Psoas muscle (tissue), 7 donors: ENCODE measurements at regions not wholly inside any gene's neighbourhood (a gene's known extent, or its start where the extent isn't known, plus 50 kb on each side); places are given as distances from the start of the nearest gene placed in this dataset.
"Not testable (repeated sequence)": the region's sequence is repeated elsewhere in the genome, so short reads cannot be mapped to it uniquely, and the experiment has no call there.

Experiments used
- ATAC-seq, 4 donors: fragments of 200-7000 bp; cut with Tn5 transposase; one replicate each; pipeline ENCODE4 v1.9.1; 2020; ENCODE audit warnings: moderate library complexity in 3 of 4, mild to moderate bottlenecking in 2 of 4
- DNase-seq, 2 donors: peaks; one replicate each; pipeline ENCODE4 v3.0.0-alpha.2; 2020
- H3K27ac ChIP-seq: fragments of 200-600 bp; one replicate; pipeline ENCODE4 v1.8.0; 2022
- H3K27me3 ChIP-seq, 3 donors: fragments of 200-600 bp in 1 of 3; one replicate each; pipeline versions ENCODE4 v1.6.1 to v1.8.0; 2013 to 2022; ENCODE audit warnings: low read length in 2 of 3, mild to moderate bottlenecking in 2 of 3, moderate library complexity in 1 of 3; ENCODE audit not compliant: insufficient read depth in 3 of 3
- H3K36me3 ChIP-seq, 2 donors: fragments of 200-600 bp in 1 of 2; one replicate each; pipeline versions ENCODE4 v1.6.1 to v1.8.0; 2013 to 2022; ENCODE audit warnings: low read depth in 1 of 2, mild to moderate bottlenecking in 1 of 2, moderate library complexity in 1 of 2; ENCODE audit not compliant: insufficient read depth in 1 of 2
- H3K4me1 ChIP-seq: fragments of 200-600 bp; one replicate; pipeline ENCODE4 v1.8.0; 2022
- H3K4me3 ChIP-seq: fragments of 200-600 bp; one replicate; pipeline ENCODE4 v1.8.0; 2022; ENCODE audit warnings: mild to moderate bottlenecking
- H3K9me3 ChIP-seq: fragments of 200-600 bp; one replicate; pipeline ENCODE4 v1.8.0; 2022
- WGBS, 3 donors: extraction: QIAGEN DNeasy Blood & Tissue Kit; methylation state at CpG; one replicate each; pipeline versions ENCODE4 v1.1.6 to v1.1.7; 2013; 5-methylcytosine and 5-hydroxymethylcytosine counted together
- intact Hi-C, 2 donors: fragments of 100-400 bp; cut with DNase I; formaldehyde crosslinking; loops; one replicate each; pipeline versions ENCODE4 v1.11.0 to v1.14.2; 2022
- TF ChIP-seq, protein P1 (sequence below): fragments of 200-600 bp; IDR thresholded peaks from one replicate; pipeline ENCODE4 v1.8.0; 2022; ENCODE audit warnings: antibody characterized with exemption
- donor health status: healthy with polysubstance abuse.
- donor health status: DM: no; HTN: no; CAD: no; lungs with moderate emphysema.
- donor health status: Bipolar disorder and iron deficiency.
- donor health status: healthy.
- donor health status: DM: yes; HTN: yes; CAD: no.
- donor health status: DM: no; HTN: no; CAD: no.
- donor health status: DM: yes; HTN: yes; CAD: no.

DNA sequence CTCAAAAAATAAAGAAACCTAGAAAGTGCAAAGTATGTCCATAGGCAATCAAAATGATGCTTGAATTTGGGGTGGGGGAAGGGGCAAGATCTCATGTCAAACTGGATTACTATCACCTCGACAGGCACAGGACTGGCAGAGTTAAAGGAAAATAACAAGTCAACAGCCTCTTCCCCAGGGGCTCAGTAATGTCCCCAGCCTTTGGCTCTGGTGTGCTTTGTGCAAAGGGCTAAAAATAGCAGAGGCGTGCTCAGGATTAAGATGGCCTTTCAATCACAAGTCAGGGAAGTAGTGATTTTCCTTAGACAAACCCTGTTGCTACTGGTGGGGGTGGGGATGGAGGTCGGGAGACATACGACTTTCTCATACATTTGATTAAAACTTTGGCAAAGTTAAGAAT lies 63.5 kb upstream of the OLIG2 start:
- intact Hi-C loops, result no loop called here
- no peaks in the 10 kb centered on the region for H3K36me3 ChIP-seq
- H3K27me3 ChIP-seq, result peaks cover 3 to 5% (median 4%) of the 10 kb centered on the region in 3 donors
- no peak overlapping the region for H3K27ac ChIP-seq
- no peak for ATAC-seq
- TF ChIP-seq, protein P1, sequence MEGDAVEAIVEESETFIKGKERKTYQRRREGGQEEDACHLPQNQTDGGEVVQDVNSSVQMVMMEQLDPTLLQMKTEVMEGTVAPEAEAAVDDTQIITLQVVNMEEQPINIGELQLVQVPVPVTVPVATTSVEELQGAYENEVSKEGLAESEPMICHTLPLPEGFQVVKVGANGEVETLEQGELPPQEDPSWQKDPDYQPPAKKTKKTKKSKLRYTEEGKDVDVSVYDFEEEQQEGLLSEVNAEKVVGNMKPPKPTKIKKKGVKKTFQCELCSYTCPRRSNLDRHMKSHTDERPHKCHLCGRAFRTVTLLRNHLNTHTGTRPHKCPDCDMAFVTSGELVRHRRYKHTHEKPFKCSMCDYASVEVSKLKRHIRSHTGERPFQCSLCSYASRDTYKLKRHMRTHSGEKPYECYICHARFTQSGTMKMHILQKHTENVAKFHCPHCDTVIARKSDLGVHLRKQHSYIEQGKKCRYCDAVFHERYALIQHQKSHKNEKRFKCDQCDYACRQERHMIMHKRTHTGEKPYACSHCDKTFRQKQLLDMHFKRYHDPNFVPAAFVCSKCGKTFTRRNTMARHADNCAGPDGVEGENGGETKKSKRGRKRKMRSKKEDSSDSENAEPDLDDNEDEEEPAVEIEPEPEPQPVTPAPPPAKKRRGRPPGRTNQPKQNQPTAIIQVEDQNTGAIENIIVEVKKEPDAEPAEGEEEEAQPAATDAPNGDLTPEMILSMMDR, result no peak
- no peaks in the 10 kb centered on the region for H3K4me1 ChIP-seq
- no peak for DNase-seq
- H3K4me3 ChIP-seq, result no peak overlapping the region
- H3K9me3 ChIP-seq, result no peaks in the 10 kb centered on the region
- 14 to 16% (median 15%) methylated on average over 4 of the region's 4 CpGs for WGBS, 3 donors

DNA sequence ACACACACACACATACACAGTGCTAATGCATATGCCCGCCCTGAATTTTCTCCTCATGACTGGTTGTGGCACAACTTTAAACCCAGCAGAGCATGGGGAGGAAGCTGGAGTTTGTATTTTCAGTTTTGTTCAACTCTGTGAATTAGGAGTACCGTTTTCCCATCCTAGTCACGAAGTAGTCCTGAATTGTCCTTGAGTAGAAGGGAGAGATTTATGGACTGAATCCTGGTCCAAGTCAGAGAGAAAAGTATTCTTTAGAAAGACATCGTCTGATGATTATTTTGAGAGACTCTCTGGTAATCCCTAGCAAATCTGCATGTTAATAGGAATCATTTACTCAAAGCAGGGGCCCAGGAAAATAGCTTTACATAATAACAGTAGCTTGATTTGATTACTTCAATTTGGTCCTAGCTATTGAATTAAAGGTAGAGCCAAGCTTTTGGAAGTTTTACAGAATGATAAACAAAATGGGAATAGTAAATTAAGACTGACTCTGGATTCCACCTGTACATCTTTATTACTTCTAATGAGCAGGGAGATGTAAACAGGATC lies 60.5 kb upstream of the OLIG2 start:
- TF ChIP-seq, protein P1, result no peak
- WGBS, 3 donors, result 46 to 48% (median 46%) methylated on average over 4 of the region's 4 CpGs
- H3K36me3 ChIP-seq, result no peaks in the 10 kb centered on the region
- intact Hi-C loops, result no loop called here
- no peak overlapping the region for H3K4me3 ChIP-seq
- H3K4me1 ChIP-seq, result no peaks in the 10 kb centered on the region
- no peaks in the 10 kb centered on the region for H3K9me3 ChIP-seq
- ATAC-seq (no peak), DNase-seq (no peak)
- peaks cover 0 to 3% (median 0%) of the 10 kb centered on the region in 3 donors for H3K27me3 ChIP-seq
- no peak overlapping the region for H3K27ac ChIP-seq

DNA sequence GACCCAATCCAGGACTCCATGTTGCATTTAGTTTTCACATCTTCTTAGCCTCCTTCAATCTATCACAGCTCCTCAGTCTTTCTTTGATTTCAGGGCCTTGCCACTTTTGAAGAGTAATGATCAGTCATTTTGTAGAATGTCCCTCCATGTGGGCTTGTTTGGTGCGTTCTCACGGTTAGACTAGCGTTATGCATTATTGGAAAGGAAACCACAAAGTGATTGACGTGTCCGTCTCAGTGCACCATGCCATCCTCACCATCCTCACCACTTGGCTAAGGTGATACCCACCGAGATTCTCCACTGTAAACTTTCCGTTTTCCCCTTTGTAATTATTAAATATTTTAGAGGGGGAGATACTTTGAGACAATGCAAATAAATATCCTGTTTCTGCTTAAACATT lies 59.6 kb upstream of the OLIG2 start:
- WGBS, 3 donors, result 88 to 89% (median 89%) methylated on average over 7 of the region's 7 CpGs
- Histone ChIP-seq H3K27me3 (peaks cover 0 to 3% (median 0%) of the 10 kb centered on the region in 3 donors), H3K4me3 (no peak overlapping the region), H3K27ac (no peak overlapping the region), H3K36me3 (no peaks in the 10 kb centered on the region), H3K9me3 (no peaks in the 10 kb centered on the region), H3K4me1 (no peaks in the 10 kb centered on the region)
- DNase-seq (no peak), ATAC-seq (no peak)
- intact Hi-C loops, result no loop called here
- TF ChIP-seq, protein P1, result no peak

DNA sequence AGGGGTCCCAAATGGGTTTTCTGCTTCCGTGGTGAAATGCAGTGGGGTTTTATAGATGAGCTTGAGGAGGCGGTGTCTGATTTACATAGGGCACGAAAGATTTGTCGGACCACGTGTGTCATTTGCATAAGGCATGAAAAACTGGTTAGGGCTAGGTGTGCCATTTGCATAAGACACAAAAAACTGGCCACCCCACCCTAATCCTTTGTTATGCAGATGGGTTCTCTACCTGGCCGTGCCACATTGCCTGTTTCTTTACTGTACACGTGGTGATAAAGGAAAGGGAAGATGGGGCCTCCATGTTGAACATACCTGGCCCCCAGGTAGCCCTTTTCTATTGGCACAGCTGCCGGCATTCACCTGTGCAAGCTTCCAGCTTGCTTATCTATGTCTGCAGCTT lies 57.6 kb upstream of the OLIG2 start:
- H3K36me3 ChIP-seq, intact Hi-C loops, H3K4me3 ChIP-seq, H3K27ac ChIP-seq, ATAC-seq, DNase-seq, H3K27me3 ChIP-seq, H3K9me3 ChIP-seq, H3K4me1 ChIP-seq: not testable (repeated sequence)
- WGBS, 3 donors, result 68 to 75% (median 71%) methylated on average over 8 of the region's 8 CpGs

DNA sequence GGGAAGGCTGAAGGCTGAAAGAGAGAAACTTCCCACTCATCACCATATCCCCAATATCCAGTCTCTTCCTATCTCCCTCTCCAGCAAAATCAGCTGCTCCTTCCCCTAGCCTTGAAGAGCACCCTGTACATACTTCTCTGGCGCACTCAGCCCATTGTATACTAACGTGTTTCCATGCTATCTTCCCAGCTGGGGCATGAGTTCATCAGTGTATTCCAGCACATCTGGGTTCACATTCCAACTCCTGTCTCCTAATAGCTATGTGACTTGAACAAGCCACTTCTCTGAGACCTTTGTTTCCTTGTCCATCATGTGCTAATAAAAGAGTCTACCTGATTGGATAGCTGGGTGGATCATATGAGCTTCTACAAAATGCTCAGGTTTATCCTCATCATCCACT lies 51.1 kb upstream of the OLIG2 start:
- DNase-seq, result no peak
- Histone ChIP-seq H3K4me1 (no peaks in the 10 kb centered on the region), H3K27me3 (peaks cover 0 to 21% (median 0%) of the 10 kb centered on the region in 3 donors), H3K27ac (no peak overlapping the region), H3K4me3 (no peak overlapping the region), H3K36me3 (no peaks in the 10 kb centered on the region), H3K9me3 (no peaks in the 10 kb centered on the region)
- TF ChIP-seq, protein P1, result no peak
- WGBS, 3 donors, result 58 to 70% (median 64%) methylated on average over 2 of the region's 2 CpGs
- ATAC-seq, result no peak
- intact Hi-C loops, result no loop called here
